ENCODE measurements at regions not wholly inside any gene's neighbourhood (a gene's known extent, or its start where the extent isn't known, plus 50 kb on each side); places are given as distances from the start of the nearest gene placed in this dataset.
"Not testable (repeated sequence)": the region's sequence is repeated elsewhere in the genome, so short reads cannot be mapped to it uniquely, and the experiment has no call there.

DNA sequence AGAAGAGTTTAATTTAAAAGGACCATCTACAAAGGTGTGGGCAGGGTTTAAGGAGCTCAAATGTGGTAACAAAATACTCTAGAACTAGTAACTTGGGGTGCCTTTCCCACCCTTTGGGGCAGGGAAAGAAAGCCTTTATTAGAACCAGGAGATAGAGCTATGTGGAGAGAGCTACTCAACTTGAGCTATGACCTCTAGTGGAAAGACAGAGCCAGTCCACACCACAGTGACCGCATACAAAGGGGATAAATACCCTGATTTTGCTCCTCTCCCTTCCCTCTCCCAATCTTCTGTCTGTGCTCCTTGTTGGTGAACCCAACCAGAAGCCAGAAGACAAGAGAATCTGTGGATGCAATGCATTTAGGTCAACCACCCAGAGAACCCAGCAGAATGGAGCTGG lies 54.4 kb upstream of the JAK1 start:
- DNase-seq, result no peak

DNA sequence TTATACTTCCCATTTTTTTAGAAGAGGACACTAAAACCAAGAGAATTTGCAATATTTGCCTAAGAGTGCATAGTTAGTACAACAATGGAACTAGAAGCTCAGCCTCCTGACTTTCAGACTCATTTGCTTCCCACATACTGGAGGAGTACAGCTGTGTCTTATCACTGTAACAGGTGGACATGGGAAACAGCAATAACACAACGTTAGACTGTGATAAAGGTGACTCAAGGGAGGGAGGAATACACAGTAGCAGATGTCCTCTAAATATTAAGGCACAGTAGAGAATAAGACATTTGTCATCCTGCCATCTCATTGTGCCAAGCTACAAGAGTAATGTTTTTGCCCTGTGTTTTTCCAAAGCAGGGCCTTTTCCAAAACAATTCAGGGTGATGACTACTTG lies 55.4 kb upstream of the JAK1 start:
- no peak for DNase-seq

DNA sequence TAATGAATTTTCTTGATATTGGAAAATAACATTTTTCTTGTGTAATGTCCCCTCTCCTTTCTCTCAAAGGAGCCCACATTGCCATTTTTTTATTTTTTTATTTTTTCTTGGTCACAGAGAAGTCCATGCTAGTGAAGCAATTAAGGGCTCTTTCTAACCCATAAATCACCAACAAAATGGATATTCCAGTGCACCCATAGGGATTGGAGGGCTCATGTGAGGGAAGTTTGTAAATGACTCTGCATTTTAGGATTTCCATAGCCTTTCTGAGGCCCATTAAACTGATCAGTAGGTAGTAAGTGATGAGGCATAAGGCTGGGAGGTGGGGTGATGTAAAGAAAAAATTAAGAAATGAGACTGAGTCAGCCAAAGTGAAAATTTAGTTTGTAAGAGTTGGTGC lies 55.9 kb upstream of the JAK1 start:
- no peak for DNase-seq

DNA sequence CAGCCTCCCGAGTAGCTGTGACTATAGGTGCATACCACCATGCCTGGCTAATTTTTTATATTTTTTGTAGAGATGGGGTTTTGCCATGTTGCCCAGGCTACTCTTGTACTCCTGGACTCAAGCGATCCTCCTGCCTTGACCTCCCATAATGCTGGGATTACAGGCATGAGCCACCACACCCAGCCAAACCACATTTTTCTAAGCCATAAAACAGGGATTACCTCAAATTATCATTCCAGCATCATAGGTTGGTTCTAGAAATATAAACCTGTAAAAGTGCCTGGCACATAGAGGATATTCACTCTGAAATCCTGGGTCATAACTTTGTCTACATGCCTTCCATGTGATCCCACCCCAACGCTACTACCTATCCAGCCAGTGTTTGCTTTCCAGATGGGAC lies 59.4 kb upstream of the JAK1 start:
- DNase-seq, result no peak

DNA sequence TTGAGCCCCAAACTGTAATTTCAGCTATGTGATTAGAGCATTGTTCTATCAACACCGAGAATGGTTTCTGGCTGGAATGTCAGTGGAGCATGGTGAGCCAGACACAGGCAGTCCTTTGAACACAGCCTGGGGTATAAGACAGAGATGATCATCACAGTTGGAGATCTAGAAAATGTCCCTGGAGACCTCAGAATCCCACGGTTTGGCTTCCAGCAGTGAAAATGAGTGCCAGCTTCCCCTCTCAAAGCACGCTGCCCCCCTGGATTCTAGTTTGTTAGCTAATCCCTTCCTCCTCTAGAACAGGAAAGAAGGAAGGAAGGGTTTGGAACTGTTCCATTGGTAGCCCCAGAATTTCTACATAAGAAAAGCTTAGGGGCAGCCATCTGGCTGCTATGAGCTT lies 59.9 kb upstream of the JAK1 start:
- no peak for DNase-seq

DNA sequence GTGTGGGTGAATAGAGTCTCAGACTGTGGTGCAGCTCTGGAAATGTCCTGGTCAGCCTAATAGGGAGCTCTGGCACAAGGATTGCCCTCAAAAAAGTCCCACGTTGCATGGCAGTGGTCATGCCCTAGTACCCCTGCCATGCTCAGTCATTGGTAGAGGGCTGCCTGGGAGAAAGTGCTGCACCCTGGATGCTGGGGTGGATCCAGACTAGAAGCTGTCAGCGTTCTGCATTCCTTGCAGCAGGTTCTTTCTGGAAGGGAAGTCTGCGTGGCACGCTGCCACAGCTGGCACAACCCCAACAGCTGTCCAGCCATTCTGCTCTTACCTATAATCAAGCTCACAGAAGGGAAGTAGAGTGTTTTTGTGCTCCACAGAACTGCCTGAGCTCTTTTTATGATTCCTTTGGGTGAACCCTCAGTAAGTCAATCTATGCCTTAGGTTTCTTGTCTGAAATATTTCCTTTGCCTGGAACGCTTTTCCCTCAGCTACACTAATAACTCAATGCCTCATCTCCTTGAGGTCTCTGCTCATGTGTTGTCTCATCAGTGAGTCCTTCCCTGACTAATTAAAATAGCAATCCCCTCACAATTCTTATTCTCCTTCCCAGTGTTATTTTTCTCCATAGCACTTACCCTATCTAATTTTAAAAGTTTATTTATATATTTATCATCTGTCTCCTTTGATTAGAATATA lies 61.5 kb upstream of the JAK1 start:
- peak; percentile 83 for DNase-seq

DNA sequence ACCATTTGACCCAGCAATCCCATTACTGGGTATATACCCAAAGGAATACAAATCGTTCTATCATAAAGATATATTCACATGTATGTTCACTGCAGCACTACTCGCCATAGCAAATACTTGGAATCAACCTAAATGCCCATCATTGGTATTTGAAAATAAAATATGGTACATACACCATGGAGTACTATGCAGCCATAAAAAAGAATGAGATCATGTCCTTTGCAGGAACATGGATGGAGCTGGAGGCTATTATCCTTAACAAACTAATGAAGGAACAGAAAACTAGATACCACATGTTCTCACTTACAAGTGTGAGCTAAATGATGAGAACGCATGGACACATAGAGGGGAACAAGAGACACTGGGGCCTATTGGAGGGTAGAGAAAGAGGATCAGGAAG lies 63.1 kb upstream of the JAK1 start:
- not testable (repeated sequence) for DNase-seq

DNA sequence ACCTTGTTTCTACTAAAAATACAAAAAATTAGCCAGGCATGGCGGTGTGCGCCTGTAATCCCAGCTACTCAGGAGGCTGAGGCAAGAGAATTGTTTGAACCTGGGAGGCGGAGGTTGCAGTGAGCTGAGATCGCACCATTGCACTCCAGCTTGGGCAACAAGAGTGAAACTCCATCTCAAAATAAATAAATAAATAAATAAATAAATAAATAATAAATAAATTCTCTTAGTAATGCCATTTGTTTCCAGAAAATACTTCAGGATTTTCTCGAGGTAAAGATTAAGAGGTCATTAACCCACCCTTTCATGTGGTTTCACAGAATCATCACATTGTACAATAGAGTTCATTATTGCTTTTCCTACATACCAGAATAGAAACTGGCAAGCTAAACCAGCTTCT lies 68.5 kb upstream of the JAK1 start:
- not testable (repeated sequence) for DNase-seq

DNA sequence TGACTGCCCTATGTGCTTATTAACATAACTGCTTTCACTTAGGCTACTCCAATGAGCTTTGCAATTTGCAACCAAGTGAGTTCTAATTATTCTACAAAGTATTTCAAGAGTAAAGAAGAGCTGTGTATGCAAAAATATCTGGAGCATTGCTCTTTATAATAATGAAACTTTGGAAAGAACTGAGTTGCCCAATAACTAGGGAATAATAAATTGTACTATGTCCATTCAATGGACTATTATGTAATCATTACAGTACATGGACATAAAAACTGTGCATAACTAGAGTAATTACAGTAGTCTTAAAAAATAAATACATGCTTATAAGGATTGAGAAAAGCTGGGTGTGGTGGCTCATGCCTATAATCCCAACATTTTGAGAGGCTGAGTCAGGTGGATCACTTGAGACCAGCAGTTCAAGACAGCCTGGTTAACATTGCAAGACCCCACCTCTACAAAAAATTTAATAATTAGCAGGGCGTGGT lies 70.3 kb upstream of the JAK1 start:
- DNase-seq, result no peak

DNA sequence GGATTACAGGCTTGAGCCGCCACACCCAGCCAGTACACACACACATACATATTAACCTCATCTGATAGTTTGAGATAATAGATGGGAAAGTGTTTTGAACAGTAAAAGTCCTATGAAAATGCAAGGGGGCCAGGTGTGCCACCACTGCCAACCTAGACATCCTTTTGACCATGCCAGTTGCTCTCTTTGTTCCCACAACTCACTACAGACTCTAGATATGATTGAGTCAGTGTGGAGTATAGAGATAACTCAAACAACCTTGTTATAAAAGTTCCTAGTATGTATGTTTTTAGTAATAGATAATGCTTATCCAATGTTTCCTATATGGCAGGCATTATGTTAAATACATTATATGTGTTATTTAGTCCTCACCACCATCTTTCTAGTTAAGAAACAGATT lies 72.7 kb upstream of the JAK1 start:
- DNase-seq, result no peak

DNA sequence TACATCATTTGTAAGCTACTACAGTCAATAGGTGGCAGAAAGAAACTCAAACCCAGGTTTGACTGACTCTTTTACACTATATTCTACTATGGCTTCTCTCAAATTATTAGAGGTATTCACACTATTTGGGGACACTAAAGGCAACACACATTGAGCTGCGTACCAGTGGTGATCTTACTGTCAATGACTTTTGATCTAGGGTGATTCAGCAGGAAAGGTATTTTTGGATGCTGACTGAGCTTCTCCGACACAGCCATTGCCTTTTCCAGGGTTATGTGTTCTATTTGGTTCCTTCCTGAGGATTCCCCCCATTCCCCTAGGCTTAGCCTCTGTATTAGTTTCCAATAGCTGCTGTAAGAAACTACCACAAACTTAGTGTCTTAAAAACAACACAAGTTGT lies 73.2 kb upstream of the JAK1 start:
- no peak for DNase-seq

DNA sequence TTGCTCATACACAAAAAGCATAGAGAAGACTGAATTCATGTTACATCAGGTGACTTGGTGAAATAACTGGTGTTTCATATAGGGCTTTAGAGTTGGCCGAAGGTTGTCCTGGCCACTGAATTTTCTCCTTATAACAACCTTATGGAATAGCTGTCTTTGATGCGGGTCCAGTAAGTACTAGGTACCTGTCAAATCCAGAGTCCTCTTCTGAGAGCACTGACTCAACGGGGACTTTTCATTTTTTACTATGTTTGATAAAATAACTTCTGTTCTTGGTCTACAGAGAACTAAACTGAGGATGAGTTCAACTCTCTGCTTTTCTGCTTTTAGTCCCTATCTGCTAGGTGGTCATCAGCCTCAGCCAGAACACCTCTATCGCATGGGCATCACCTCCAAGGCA lies 76.1 kb upstream of the JAK1 start:
- DNase-seq, result no peak

DNA sequence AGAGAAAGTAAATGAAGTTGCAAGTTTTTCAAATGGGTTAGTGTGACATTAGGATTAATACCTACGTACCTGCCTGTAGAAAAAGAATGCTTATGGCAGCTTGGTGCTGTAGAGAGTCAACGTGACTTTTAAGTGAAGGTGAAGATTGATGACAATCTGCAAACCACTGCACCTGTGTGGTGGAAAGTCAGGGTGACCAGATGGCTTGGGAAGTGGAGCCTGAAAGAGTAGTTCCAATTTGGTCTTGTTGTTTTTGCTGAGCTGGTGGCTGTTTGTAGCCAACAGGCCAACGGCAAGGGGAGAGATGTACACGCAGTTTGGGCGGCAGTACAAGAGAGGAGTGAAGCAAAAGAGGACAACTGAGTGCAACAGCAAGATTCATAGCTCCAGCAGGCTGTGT lies 78.1 kb upstream of the JAK1 start:
- DNase-seq, result peak; percentile 87

DNA sequence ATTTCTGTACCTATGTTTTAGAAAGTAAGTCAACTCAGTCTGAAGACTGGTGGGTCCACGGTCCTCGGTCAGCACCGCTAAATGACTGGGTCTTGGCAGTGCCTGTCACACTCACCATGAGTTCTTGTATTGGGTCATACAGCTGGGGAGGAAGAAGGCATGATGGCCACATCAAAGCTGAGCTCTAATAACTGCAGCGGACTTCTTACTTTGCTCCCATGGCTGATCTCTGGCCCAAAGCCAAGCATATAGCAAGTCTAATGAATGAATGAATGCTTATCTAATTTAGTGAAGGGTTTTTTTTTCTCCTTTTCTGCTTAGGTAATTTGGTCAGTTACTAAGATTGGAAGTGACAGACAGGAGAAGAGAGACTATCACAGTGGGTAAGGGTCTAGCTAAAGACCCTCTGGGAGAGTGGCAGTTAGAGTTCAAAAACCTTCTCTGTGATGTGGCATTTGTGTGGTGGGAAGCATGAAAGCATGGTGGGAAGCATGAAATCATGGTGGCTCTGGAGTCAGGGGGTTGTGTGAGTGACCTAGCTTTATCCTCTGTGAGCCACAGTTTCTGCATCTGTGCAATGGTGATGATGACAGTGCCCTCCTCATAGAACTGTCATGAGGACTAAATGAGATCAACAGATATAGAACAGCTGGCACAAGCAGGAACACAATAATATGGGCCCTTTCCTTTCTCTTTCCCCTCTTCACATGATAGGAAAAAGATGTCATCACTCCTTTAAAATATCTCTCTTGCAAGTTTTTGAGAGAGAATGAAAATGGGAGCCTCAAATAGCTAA lies 78.9 kb upstream of the JAK1 start:
- no peak for DNase-seq

DNA sequence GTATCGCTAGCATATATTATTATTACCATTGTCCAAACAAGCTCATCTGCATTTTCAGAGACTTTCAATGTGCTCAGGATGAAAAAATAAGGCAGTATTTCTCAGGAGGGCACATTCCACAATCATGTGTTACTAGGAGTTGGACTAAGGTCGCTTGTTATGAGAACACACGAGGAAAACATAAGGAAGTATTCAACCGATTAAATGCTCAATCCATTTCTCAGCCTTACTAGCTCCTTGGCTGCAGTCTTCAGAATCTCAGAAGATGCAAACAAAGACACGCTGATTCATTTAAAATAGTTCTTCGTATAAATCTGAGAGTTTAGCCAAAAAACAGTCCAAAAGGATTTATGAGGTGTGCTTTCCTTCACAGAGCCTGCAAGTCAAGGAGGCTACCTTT lies 82.0 kb upstream of the JAK1 start:
- no peak for DNase-seq

DNA sequence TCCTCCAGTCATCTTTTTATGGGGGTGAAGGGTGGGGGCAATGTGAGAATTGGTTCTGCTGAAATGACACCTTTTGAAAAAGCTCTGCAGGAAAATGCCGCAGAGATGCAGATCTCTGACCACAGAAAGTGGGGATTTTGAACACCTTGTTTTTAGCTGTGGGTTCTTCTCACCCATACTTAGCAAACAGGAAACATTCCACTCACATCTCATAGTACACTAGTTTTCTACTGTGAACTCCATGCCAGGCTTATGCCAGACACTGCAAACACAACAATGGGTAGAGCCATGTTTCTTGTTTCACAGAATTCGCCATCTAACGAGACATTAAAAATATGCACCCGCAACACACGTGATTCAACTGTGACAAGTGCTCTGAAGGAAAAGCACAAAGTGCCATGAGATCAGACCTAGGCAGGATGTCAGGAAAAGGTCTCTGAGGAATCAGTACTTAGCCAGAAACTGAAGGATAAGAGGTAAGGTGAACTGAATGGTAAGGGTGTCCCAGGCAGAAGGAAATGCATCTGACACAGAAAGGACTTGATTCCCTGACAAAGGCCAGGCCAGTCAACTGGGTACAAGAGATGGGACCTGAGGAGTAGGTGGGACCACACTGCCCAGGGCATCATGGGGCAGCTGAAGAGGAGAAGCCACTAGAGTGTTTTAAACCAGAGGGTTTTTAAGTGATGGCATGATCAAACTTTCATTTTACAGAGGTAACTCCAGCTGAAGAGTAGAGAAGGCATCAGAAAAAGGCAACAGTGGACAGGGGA lies 83.8 kb upstream of the JAK1 start:
- no peak for DNase-seq

DNA sequence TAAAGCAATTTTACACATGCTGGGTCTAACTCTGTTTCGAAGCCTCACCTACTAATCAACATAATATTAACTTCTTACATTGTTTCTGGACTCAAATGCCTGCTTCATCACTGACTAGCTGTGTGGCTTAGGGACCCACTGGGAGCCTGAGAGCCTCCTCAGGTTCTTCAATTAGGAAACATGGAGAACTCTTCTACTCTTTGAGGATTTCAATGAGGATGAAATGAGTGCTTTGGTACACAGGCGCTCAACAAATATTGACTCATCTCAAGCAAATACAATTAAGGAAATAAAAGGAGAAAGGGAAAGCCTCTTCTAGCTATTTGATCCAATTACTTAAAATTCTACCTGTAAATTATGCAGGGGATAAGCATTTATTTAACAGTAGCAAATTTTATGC lies 84.4 kb upstream of the JAK1 start:
- no peak for DNase-seq

DNA sequence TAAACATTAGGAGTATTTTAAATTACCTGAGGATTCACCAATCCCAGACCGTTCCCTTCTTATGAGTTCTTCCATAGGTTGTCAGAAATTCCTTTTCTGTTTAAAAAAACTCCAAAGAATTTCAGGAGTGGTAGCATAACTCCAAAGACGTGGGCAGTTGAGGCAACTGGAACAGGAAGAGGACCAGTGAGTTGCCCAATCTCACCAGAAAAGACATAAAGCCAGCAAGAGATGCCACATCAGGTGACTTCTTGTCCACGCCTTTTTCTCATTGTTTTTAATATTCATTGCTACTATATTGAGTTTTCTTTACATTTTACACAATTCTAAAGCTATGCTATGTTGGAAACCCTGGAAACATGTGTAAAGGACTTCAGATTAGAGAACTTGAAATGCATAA lies 88.1 kb upstream of the JAK1 start:
- DNase-seq, result no peak

DNA sequence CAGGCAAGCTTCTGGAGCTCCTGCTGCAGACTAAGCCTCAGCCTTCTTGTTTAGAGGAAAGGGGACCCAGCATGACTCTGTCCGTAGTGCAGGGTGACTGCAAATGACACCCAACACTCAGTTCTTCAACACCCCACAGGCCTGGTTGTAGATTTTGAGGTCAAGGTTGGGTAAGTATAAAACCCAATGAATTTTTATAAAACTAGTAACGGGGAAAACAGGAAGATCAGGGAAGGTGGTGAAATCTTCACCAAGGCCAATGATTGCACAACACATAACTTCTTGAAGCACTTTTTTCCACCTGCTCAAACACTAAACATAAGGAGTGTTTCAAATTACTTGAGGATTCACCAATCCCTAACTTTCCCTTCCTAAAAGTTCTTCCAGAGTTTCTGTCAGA lies 89.4 kb upstream of the JAK1 start:
- no peak for DNase-seq

DNA sequence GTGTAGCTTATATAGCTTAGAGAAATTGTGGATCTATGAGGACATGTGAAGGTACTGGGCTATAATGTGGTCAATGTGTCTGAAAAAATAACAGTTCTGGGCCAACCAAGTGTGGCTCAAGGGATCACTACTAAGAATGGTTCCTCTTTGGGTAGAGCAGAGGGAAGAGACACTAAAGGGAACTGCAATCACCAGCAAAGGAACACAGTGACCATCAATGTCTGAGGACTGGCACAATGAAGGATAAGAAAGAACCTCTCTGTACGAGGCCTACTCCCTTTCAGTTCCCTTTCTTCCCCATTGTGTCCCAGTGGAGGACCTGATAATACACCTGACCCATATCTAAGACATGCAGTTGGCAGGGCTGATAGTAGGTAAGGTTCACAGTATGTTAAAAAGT lies 89.9 kb upstream of the JAK1 start:
- DNase-seq, result no peak

DNA sequence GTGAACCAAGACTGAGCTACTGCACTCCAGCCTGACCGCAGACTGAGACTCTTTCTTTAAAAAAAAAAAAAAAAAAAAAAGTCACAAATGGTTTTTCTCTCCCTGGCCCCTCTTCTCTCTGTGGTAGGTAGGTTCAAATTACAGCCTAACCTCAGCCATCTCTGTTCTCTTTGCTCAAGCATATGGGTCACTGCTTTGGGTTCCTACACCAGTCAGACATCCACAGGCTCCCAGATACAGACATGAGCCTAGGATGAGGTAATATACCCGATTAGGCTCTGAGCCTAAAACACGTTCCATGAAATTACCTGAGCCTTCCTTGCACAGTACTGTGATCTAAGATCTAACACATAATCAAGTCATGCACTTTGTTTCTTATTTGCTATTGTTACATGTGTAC lies 90.5 kb upstream of the JAK1 start:
- DNase-seq, result no peak

DNA sequence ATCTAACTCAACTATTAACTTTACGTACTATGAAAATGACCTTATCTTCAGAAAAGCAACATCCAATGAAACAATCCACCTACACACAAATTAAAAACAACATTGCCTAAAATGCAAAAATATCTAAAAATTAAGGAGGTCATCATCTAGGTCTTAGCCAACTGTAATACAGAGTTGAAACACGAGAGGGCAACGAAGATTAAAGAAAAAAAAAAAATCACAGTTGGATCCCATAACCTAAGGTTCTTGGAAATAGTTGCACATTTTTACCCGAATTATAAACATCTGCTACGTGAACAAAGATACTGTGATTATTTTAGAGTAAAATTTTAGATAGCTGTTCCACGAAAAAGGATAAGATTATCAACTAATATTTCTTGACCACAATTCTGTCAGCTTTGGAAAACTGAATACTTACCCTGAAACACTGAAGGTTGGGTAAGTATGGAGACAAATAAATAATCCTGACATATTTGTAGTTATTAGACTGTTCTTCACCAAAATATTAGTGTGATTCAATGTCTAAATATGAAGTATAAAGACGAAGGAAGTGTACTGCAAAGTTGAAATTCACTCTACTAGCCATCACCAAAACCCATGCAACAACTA lies 88.0 kb upstream of the AK4 start:
- DNase-seq, result peak; percentile 37

DNA sequence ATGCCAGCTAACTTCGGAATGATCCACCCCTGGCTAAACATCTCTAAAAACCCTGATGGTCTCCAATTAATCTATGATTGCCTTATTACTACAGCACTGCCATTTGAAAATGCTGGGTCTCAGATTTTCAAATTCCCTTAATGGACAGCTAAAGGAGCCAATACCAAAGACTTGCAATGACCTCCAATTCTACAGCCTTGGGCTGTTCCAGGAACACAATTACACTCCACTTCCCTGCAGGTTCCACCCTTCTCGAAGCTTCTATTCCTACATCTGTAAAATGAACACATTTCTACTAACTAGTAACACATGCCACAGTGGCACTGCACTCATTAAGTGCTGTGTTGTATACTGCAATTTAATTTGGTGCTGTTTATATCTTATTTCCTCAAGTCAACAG lies 85.7 kb upstream of the AK4 start:
- DNase-seq, result no peak

DNA sequence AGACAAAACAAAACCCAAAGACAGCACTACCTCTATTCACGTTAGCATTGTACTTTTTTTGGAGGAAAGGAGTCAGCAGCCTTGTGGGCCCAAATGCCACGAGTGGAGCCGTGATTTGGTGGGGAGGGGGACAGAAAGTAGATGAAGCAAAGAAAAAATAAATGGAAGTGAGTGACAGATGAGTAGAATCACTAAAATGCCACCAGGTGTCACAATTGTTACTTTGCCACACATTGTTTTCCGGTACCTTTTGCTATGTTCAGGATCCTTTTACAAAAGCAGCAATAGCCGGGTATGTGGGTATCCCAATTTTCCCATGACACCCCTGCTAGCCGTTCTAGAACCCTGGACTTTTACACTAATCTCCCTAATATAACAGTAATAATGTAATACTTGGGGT lies 85.0 kb upstream of the AK4 start:
- DNase-seq, result no peak

Data from RPMI8226 (cell line).